D341Med (cell line): ENCODE measurements at regions not wholly inside any gene's neighbourhood (a gene's known extent, or its start where the extent isn't known, plus 50 kb on each side); places are given as distances from the start of the nearest gene placed in this dataset.
A peak's percentile ranks its signal among the peaks of the same experiment; 100 is the strongest.

Source experiments
- DNase-seq: peaks from one replicate; pipeline ENCODE4 v3.0.0; 2012; ENCODE audit warnings: low spot score

DNA sequence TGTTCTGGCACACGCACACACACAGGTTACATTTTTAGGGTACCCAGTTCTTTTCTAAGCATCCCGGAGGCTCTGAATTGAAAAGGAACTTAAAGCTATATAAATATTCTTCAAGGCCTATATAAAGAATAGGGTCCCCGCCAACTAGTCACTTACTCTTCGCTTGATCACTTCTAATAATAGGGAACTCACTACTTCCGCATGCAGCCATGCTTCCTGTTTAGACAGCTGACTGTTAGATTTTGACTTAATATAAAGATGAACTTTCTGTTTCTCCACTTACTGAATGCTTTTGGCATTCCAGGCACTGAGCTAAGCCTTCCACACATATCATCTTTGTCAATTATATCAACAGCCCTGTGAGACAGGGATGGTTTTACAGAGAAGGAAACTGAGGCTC is 259.6 kb downstream of the TSHZ3 start:
- DNase-seq = no peak

DNA sequence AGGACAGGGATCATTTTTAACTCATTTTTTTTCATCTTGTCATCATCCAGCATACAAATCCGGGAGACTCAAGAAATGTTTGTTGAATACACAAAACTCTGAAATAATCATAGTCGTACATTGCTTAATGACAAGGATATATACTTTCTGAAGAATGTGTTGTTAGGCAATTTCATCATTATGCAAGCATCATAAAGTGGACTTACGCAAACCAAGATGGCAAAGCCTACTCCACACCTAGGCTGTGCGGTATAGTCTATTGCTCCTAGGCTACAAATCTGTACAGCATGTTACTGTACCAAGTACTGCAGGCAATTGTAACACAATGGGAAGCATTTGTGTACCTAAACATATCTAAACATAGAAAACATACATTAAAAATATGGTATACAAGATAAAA is 264.1 kb downstream of the TSHZ3 start:
- no peak for DNase-seq

DNA sequence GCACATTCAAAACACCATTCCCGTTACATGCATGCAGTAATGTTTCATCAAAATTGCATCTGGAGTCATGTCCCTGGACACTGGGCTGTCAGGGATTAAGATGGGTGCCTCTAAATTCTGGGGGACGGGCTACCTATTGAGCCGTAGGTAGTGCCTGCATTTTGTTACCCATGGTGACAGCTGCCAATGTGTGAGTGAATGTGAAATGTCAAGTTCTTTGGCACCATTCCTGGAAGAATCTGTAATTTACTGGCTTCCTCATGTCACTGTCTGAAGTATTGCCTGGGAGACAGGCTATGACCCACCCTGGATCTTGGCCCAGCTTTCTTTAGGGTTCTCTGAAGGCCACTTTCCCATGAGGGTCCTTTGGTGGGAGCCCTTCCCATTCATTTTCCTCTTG is 266.1 kb downstream of the TSHZ3 start:
- no peak for DNase-seq

DNA sequence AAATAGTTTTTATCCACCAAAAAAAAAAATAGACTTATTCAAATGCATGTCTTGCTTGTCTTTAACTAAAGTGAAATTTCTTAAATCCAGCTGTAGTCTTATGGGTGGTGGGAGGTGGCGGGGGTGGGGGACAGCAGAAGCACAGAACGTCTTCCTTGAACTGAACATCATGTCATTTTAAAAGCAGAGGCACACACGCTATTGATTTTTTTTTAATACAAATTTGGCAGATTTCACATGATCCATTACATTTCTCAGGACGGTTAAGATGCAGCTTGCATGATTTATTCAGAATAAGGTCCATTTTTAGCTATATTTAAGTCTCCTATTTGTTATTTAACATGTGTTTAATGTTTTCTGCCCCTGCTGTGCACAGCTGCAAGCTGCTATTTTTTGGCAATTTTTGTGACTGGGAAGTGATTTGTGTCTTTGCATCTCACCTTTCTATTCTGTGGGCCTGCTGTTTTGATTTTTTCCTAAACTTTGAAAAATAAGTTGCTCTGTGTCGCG is 274.0 kb downstream of the TSHZ3 start:
- DNase-seq = no peak

DNA sequence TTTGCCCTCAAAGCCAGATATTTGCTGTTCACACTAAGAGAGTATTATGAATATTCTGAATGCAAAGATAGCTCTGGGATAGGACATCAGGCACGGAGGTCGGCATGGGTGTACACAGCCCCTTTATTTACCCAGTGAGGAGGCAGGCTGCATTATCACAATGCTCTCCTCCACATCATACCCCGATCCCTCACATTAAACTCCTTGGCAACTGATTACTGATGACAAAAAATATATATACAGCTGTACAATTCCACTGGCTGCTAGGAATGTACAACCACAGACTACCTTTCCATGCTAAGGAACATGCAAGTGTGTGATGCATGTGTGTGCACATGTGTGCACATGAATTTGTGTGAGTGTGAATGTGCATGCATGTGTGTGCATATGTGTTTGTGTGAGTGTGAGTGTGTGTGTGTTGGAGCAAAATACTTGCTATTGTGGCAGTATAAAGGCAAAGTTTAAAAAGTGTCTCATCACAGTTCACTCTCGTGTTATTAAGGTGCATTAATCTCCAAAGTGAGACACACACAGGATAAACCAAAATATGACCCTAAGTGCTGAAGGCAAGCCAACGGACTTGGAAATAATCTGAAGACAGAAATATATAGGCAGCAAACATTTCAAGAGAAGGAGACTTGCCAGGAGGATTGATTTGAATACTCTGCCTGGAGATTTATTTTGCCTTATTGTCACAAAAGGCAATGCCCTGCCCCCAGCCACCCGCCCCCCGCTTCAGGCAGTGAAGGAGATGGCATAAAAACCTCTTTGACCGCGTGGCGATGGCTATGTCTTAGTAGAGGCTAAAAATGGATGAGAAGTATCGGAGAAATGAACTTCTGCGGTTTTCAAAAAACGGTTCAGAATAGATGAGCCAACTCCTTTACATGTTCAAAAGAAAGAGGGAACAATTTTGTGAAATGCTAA is 274.8 kb downstream of the TSHZ3 start:
- DNase-seq = no peak

DNA sequence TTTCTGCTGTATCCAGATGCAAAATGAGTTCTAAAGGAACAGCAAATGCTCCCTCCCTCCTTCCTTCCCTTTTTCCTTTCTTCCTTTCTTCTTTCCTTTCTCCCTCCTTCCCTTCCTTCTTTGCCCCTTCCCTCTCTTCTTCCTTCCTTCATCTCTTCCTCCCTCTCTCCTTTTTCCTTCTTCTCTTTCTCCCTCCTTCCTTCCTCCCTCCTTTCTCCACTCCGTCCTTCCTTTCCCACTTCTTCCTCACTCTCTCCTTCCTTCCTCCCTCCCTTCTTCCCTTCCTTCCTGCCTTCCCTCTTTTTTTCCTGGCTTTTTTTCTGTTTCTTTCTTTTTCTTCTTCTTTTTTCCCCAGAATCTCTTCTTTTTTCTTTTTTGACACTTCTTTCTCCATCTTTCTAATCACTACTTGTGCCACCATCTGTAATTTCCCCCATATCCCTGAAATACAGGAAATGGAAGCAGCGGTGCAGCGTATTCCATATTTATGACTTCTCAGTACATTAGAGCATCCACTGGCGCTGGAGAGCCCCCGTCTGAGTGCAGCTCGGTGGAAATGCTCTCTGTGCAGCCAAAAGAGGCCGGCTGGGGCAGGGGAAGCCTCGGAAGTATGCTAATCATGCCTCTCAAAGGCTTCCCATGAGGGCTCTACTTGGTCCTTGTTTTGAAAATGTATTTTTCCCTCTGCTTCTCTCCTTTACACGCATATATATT is 275.6 kb downstream of the TSHZ3 start:
- no peak for DNase-seq

DNA sequence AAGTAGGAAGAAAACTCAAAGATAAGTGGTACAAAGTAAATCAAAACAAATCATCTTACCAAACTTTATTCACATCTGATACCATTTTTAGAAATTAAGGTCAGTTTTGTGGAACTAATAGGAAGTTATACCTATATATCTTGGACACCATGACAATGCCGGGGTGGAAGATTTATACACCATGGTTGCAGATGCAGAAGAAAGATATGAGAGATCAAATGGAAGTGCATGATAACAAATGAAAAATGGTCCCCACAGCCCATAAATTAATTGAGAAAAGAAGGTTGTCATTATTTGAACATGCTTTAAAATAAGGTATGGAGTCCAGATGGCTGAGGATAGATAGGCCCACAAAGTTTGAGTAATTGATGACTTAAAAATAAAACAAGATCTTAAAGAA is 276.8 kb downstream of the TSHZ3 start:
- DNase-seq = no peak

DNA sequence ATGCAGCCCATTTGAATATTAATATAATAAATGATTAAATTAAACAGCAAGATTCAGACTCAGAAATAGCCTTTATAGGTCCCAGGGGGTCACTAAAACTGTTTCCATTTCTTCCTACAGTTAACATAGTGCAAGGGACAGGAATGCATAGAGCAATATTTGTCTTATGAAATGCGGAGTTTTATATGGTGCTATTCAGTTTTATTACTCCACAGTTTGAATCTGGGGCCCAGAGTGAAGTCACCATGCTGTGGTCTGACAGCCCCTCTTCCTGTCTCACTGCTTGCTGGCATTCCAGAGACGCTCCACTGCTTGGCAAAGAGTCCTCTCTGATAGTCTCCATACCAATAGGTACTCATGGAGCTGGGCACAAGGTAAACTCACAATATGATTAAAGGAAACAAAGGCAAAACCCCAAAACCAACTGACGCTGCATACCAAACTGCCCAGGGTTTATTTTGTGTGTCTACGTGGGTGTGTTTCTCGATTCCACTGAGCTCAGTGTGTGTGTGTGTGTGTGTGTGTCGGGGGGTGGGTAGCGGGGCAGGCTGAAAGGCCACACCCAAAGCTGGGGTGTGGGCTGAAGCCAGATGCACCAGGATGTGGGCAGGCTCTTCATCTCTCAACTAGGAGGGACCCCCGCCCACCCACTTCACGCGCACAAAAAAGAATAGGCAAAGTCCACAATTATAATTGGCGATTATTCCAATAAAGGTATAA is 277.9 kb downstream of the TSHZ3 start:
- DNase-seq = no peak

DNA sequence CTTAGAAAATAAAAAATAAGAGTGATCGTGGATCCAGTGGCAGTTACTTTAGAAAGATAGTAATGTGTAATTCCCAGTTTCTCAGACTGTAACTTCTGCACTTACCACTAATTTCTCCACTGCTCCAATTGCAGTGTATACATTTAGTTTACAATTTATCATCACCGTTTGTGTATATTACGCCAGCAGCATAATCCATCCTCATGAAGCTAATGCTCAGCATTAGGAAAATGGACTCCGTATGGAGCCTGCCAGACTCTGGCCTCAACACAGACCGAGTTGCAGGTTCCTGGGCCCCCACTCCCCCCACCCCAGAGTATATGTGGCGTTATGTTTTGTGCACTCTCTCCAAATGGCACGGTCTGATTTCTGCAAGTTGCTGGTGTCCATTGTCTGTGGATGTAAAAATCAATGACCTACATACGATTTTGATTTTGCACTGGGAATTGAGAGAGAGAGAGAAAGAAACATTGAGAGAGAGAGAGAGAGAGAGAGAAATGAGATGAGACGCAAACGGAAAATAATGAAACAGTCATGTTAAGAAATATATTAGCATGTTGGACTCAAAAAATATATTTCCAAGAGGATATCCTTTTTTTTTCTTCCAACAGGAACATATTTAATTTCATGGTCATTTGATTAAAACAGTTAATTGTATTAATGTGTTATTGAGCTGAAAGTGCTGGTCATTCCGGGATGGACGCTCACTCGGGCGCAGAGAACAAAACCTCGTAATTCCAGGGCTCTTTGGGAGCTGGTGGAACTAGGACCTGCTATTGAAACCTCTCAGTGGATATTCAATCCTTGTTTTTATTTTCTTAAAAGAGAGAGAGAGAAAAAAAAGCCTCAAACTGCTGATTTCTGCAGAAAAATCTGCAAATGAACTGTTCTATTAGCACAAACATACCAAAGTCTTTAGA is 278.8 kb downstream of the TSHZ3 start:
- DNase-seq = no peak

DNA sequence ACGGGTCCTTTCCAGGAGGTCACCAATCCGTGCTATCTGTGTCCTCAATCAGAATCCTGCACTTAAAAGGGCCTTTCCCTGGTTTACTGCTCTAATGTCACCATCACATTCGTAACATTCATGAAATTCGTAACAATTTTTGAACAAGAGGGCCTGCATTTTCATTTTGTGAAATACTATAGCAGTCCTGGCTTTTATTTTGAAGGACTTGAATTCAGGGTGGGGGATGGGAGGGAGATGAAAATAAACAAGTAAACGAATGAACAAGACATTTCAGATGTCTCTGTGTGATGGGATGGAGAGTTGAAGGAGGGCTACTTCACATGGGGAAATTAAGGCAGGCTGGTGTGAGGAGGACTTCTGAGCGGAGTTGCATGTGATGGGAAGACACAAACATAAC is 281.0 kb downstream of the TSHZ3 start:
- no peak for DNase-seq

DNA sequence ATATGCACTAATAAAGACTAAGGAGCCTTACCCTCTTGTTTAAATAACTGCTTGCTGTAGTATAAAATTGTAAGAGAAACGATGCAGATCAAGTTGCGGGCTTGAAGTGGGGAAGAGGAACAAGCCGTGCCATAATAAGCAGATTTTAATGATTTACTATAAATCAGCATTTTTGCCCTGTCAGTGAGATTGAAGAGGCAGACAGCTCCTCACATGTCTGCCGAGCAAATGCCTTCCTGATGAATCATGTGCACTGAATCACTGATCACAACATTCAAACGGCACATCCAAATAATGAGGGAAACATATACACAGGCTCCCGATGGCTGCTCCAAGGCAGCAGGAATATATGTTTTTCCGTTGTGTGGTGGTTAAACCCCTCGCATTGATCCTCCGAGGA is 282.9 kb downstream of the TSHZ3 start:
- DNase-seq = no peak

DNA sequence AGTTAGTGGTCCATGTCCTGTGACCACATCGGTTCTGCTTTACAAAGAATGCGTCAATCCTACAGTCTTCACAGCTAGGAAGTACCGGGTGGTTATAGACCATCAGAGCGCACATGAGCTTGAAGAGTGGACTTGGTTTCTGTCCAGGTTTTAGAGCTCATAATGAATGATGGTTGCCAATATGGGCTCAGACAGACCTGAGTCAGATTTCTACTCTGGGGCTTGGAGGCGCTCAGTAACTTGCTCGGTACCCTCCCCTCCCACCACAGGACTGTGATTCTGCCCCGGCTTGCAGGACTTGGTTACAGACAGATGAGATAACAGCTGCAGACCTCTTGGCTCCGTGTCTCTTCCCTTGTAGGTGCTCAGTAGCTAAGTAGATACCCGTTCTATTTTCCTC is 284.7 kb downstream of the TSHZ3 start:
- no peak for DNase-seq

DNA sequence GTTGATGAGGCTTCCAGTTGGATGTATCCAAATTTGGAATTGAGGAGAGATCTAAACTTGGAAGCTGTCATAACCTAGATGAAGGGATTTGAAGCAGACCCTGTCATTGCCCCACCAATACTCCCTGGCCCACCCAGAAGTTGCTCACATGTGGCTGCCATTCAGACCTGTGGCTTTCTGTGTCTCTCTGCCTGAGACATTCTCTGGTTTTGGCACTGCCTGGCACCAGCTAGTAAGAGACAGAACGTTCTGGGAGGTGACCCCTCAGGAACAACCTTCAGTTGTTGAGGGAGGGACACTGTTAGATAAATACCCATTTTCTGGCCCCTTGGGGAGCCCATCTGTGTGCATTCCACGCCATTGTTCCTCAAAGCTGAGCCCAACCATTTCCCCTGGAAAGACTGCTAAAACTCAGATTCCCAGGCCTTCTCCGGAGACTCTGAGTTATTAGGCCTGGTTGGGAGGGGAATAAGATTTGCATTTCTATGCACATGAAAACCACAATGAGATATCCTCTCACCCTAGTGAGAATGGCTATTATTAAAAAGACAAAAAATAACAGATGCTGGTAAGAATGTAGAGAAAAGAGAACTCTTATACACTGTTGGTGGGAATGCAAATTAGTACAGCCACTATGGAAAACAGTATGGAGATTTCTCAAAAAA is 290.4 kb downstream of the TSHZ3 start:
- DNase-seq = no peak

DNA sequence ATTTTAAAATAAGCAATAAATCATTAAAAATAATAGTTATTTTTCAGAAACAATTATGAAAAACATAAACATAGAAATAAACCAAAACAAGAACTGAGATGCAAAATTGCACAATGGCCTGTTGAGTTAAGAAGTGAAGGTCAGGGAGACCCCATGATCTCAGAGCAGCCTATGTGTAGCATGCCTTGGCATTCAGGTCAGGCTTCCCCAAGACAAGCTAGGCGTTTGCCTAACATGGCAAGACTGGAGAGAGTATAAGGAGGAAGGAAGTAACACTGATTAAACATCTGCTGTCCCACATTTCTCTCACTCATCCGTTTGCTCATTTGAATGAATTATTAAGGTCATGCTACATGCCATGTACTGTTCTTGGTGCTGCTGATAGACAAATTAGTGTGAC is 291.8 kb downstream of the TSHZ3 start:
- no peak for DNase-seq

DNA sequence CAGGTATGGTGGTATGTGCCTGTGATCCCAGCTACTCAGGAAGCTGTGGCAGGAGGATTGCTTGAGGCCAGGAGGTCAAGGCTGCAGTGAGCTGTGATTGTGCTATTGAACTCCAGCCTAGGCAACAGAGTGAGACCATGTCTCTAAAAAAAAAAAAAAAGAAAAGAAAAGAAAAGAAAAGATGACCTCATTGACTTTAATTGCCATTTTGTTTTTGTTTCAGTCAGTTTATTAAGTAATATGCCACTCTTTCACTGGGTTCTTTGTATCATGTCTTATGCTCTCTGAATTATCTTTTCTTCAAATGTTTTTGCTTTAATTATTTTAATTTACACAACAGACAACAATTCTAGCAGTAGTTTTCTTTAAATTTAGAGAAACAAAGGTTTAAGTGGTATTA is 293.8 kb downstream of the TSHZ3 start:
- DNase-seq = no peak

DNA sequence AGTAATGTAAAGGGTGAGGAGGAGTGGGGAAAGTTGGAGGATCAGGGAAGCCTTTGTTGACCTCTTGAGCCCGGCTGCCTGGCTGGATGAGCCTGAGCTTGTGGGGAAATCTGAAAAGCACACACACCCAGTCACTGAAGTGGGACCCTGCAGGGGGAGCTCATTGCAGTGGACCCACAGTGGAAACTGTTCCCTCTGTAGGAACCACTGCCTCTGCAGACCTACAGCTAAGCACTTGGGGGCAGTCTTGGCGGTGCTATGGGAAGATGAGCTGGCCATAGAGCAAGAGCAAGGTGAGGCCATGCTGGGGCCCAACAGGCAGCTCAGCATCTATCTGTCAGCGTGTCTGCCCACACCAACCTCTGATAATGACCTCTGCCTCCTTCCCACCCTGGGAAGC is 294.8 kb downstream of the TSHZ3 start:
- DNase-seq = peak; percentile 50

DNA sequence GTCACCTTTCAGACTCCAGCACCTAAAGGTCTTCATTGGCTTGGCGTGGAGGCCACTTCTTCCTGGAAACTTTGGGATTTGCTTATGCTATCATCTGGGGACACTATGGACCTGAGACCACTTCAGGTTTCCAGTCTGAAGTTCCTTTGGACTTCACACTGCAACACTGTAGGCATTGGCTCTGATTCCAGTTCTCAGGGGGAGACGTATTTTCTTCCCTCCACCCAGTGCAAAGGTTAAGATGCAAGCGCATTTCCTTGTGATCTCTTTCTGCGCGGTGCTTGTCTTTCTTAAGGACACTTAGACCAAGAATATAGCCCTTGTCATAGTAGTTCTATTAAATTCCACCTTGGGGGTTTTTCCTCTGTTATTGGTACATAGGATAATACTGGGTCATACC is 299.8 kb downstream of the TSHZ3 start:
- no peak for DNase-seq

DNA sequence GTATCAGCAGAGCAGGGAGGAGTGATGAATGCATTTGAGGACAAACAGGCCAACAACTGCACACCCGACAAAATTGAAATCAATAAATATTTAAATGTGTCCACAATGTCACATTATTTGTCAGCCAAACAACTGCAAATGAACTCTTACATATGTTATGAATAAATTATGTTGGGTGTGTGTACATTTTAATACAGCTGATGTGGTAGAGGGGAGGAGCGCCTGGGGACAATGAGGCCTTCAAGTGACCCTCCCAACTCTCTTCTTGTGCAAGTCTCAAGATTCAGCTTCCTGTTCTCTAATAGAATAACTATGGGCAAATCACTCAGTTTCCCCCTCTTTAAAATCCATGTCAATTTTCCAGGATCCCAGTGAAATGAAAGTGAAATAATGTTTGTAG is 303.2 kb downstream of the TSHZ3 start:
- no peak for DNase-seq

DNA sequence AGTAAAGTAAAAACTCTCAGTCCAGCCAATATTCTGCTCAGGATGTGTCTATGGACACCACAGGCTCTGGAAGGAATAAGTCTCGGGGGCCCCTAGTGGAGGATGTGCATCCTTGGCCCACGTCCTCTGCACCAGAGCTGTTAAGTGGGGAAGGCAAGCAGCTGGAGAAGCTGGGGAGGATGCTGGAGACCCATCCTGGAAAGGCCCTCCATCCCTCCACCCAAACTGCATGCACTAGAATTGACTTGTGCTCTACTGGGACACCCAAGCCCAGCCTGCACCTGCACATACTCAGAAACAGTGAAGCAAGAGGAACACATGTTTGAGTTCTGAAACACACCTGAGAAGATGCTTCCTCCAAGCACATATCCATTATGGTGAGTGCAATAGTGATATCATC is 307.8 kb downstream of the TSHZ3 start:
- DNase-seq = no peak

DNA sequence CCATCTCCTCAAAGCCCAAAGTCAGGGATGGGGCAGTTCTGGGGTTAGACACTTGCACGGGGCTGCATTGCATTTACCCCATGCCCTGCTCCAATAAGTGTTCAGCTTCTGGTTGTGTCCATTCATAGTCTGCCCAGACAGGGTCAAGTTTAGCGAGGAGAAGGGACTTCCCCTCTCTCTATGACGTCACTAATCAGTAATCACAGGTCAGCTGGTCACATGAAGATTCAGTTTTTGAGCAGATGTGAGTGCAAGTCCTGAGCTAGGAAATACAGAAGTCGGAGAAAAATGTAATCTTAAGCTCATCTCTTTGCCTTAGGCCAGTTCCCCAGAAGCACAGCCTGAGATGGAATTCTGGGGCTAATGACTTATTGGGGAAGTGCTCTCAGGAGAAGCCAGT is 310.1 kb downstream of the TSHZ3 start:
- no peak for DNase-seq
